ENCODE measurements at regions not wholly inside any gene's neighbourhood (a gene's known extent, or its start where the extent isn't known, plus 50 kb on each side); places are given as distances from the start of the nearest gene placed in this dataset.

- TF ChIP-seq CTCF (conservative IDR thresholded peaks at IDR 0.05) = no peak
- TF ChIP-seq EZH2 (IDR thresholded peaks at IDR 0.05; ENCODE audit: low read depth) = no peak
Observed at GRCh38 chr10:4532467-4532866, 293.5 kb upstream of the AKR1E2 start.
